HG03457 (cell line): ENCODE measurements at regions not wholly inside any gene's neighbourhood (a gene's known extent, or its start where the extent isn't known, plus 50 kb on each side); places are given as distances from the start of the nearest gene placed in this dataset.
A peak's percentile ranks its signal among the peaks of the same experiment; 100 is the strongest.
"Not testable (repeated sequence)": the region's sequence is repeated elsewhere in the genome, so short reads cannot be mapped to it uniquely, and the experiment has no call there.

ENCODE experiments used
- ATAC-seq: cut with Tn5 transposase; IDR thresholded peaks from one replicate; pipeline ENCODE4 v1.9.1; 2021; ENCODE audit warnings: moderate number of reproducible peaks; ENCODE audit not compliant: unreplicated experiment

GRCh38 chr2:16066261-16067036, 126.1 kb downstream of the MYCN start:
- ATAC-seq: no peak

- ATAC-seq: not testable (repeated sequence)
These were observed 125.1 kb downstream of the MYCN start for GRCh38 chr2:16065272-16066069.

- no peak for ATAC-seq
These were observed 124.4 kb downstream of the MYCN start for GRCh38 chr2:16064745-16065144.

- ATAC-seq: no peak
These were observed 123.7 kb downstream of the MYCN start for GRCh38 chr2:16063955-16064633.

- ATAC-seq: no peak
These were observed 123.0 kb downstream of the MYCN start for GRCh38 chr2:16063251-16063850.

GRCh38 chr2:16062471-16063250, 122.3 kb downstream of the MYCN start:
- no peak for ATAC-seq

GRCh38 chr2:16061441-16062217, 121.3 kb downstream of the MYCN start:
- no peak for ATAC-seq

- ATAC-seq: no peak
These were observed 120.6 kb downstream of the MYCN start for GRCh38 chr2:16060936-16061338.

- no peak for ATAC-seq
These were observed 120.0 kb downstream of the MYCN start for GRCh38 chr2:16060125-16060935.

GRCh38 chr2:16059393-16060016, 119.2 kb downstream of the MYCN start:
- ATAC-seq: no peak

- ATAC-seq: no peak
These were observed 118.5 kb downstream of the MYCN start for GRCh38 chr2:16058747-16059358.

GRCh38 chr2:16058256-16058655, 117.9 kb downstream of the MYCN start:
- no peak for ATAC-seq

GRCh38 chr2:16057661-16058060, 117.3 kb downstream of the MYCN start:
- no peak for ATAC-seq

- peak; percentile 64 for ATAC-seq
These were observed 115.7 kb downstream of the MYCN start for GRCh38 chr2:16055848-16056580.

- no peak for ATAC-seq
These were observed 113.3 kb downstream of the MYCN start for GRCh38 chr2:16053437-16054257.

GRCh38 chr2:16052571-16053052, 112.3 kb downstream of the MYCN start:
- ATAC-seq: not testable (repeated sequence)
